GM21576 (cell line): ENCODE measurements at regions not wholly inside any gene's neighbourhood (a gene's known extent, or its start where the extent isn't known, plus 50 kb on each side); places are given as distances from the start of the nearest gene placed in this dataset.

ENCODE experiments used
- ATAC-seq: cut with Tn5 transposase; IDR thresholded peaks from one replicate; pipeline ENCODE4 v1.9.1; 2021; ENCODE audit warnings: mild to moderate bottlenecking, moderate library complexity; ENCODE audit not compliant: unreplicated experiment

DNA sequence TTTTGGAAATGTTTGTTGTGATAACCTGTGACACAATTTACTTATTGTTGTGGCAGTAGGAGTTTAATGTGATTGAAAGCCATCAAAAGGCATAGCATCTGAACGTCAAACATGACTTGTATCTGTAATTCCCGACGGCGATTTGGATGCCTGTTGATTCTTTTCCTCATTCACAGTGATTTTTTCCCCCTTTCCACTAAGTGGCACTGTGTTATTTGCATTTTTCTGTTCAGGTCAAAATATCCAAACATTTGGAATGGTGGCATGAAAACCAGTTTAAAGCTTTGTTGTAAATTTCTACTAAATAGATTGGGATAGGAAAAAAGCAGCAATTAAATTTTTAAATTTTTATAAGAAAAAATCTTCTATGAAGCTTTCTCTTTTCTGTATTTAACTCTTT lies 259.9 kb upstream of the KCNH8 start:
- ATAC-seq, result no peak

- ATAC-seq, result no peak
Observed at GRCh38 chr3:18886331-18886730, 262.0 kb upstream of the KCNH8 start.

DNA sequence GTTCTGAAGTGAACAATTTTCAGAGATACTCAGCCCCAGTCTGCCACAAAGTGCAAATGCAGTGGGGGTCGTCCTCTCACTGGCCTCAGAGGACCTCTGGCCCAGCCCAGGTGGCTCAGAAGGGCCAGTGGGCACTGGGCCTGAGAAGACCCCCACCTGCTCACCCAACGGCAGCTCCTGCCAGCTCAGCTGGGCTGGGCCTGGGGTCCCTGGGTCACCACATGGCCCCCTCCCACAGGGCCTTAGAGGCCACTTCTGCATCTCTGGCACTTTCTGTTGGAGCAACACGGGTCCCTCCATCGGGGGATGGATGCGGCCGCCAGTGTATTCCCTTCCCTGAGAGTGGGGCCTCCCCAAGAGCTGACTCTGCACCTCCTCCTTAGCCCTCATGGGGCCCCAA lies 262.7 kb upstream of the KCNH8 start:
- ATAC-seq, result no peak

GRCh38 chr3:18883571-18883970 lies 264.7 kb upstream of the KCNH8 start:
- no peak for ATAC-seq

GRCh38 chr3:18880691-18881090 lies 267.6 kb upstream of the KCNH8 start:
- no peak for ATAC-seq

GRCh38 chr3:18872466-18872865 lies 275.8 kb upstream of the KCNH8 start:
- ATAC-seq, result no peak

DNA sequence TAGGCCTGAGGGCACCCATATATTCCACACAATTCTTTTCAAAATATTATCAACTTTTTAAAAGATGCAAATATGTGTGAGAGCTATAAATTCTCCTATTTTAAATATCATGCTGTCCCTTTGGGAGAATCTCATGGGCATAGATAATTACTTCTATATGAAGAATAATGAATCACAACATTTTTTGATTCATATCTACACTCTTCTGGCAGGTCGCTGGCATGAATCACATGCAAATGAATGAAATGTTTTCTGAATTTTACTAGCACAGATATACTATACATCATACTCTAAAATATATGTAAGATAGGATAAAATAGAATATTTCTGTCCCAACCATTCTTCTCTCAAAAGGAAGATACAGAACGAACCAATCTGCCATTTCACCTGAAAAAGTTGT lies 277.7 kb upstream of the KCNH8 start:
- no peak for ATAC-seq

DNA sequence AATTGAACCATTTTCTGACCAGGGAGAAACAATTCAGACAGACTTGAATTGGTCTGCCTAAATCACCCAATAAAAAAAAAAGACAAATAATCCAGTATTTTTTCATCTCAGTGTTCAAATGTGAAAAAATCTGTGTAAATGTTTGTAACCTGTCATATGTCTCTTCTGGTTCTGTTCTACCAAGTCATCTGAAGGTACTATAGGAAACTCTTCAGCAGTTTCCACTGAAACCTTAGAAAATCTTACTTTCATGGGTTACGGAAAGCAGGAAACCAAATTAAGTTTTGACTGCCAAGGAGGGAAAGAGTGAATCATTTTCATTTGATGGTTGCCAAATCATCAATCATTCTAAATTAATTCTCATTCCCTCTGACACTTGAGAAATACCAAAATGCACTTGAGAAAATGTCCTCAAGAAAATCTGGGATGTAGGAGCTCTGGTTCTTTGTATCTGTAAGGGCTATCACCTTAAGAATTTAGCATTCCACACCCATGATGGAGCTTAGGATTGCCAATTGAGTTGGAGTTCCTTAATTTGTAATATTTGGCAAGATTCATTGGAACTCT lies 278.2 kb upstream of the KCNH8 start:
- no peak for ATAC-seq

DNA sequence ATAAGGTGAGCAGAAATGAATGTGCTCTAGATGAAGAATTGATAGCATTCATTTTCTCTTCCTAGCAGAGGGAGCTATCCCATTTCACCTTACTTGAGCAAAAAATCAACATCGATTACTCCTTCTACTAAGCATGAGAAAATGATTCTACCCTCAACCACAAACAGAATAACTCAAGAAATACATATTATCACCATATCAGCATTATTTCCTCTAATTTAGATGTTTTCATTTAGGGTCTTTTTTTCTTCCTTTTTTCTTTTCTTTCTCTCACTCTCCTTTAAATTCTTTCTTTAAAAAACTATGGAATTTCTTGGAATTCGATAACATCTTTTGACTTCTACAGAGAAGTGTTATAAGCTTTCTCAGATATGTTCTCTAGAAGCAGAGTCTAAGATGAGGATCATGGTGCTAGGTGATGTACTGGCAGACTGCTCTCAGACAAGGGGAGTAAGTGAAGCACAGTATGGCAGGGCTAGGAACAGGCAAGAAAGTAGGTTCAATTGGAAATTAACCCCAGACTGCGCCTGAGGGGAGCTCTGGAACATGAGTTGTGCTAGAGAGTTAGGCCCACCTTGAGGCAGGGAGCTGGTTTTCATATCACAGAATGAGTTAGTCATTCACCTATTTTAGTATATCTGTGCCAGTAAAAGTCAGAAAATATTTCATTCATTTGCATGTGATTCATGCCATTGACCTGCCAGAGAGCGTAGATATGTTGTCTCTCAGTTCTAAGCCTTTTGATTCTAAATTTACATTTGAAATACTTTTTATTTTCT lies 279.2 kb upstream of the KCNH8 start:
- ATAC-seq, result no peak

DNA sequence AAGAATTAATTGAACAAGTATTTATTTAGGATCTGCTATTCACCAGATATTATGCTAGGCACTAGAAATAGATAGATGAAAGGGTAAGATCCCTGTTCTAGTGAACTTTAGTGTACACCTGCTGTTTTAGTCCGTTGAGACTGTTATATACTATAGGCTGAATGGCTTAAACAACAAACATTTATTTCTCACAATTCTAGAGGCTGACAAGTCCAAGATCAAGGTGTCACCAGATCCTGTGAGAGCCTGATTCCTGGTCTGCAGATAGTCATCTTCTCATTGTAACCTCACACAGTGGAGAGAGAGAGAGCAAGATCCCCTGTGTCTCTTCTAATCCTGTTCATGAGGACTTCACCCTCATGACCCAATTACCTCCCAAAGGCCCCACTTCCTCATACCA lies 281.4 kb upstream of the KCNH8 start:
- ATAC-seq, result no peak

DNA sequence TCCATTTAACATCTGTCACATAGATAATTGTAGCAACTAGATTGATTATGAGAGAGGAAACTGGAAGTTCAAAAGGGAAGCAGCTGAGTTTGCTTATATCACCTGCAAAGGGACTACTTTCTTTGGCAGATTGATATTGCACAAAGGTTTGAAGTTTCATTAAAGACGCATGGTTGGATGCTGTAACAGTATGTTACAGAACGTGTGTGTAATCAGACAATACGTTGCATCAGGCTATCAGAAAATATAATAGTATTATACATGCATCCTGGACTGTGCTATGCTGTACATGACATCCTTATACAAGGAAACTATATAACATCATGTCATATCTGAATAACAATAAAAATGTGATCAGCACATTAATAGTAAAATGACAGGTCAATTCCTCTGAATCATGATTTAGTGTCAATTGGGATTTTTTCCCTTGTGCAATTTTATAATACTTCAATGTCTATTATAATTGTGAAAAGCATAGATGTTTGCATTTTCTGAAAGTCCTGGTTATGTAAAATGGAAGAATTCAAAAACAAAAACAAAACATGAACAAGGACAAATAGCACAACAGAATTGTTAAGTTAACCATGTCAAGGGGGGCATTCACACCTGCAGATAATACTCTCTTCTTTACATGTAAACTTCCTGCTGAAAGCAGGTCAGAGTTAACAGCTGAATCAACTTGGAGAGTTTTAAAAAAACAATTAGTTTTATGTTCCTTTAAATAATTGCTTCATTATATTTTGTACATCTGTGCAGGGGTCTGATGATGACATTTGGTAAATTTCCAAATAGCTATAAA lies 283.2 kb upstream of the KCNH8 start:
- ATAC-seq, result no peak

DNA sequence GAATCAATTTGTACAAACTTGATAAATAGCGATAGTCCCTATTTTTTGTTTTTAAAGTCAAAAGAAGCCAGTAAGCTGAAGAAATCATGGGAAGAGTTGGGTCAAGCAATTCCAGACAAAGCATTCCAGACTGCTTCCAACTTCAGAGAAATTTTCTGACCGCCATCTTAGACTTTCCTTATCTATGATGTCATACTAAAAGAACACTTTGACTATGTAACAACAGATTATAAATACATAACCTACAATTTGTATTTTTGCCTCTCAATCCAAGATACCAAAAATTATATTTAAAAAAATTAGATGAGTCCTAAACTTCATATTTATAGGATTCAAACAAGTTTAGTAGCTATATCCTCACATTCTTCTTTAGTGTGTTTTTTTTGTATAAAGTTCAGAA lies 286.2 kb upstream of the KCNH8 start:
- ATAC-seq, result no peak

DNA sequence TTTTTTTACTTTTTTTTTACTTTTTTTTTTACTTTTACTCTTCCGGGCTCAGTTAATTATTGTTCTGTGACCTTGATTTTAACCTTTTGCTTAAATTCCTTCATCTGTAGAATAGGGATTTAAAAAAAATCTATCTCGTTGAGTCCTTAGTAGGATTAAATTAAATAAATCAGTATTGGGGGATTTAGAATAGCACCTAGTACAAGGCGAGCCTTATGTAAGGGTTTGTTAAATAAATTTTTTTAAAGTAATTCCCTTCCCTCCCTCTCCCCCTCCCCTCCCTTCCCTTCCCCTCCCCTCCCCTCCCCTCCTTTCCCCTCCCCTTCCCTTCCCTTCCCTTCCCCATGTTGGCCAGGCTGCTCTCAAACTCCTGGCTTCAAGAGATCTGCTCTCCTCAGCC lies 287.2 kb upstream of the KCNH8 start:
- ATAC-seq, result no peak

DNA sequence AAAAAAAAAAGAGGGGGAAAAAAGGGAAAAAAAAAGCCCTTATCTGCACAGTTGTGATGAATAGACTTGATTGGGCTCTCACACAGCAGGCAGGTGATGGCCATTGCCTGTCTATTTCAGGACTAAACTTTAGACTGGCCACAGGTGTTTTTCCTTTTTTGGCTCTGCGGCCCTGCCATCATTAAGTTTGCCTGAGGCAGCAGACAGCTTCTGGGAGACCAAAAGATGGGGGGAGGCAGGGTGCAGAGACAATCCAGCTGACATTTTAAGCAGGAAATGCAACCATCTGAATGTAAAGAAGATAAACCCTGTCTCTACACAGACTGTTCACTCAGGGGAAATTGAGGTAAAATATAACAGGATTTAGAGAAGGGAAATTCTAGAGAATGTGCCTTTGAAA lies 295.0 kb upstream of the KCNH8 start:
- ATAC-seq, result no peak

DNA sequence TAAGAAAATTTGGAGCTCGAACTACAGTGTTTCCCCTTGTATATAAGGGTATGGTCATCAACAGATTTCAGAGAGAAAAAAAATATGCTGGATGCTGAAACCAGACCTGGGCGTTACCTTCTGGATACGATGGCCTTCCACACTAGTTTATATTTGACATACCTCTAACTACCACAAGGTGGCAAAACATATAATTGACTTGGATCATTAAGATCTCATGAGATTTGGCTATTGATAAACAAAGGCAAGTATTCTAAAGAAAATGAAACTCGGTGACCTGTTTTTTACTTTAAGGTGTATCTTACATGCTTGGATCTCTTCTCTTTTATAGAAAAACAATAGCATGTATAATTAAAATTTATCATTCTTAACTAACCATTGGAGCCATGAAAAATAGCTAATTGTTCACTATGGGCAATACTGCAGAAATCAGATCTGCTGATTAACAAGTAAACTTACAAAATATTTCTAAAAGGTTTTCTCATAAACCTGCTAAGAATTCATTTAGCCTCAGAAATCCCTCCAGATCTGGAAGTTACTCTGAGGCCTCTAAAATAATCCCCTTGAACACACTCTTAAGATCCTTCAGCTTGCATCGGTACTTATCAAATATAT lies 300.6 kb upstream of the KCNH8 start:
- ATAC-seq, result peak; percentile 62

DNA sequence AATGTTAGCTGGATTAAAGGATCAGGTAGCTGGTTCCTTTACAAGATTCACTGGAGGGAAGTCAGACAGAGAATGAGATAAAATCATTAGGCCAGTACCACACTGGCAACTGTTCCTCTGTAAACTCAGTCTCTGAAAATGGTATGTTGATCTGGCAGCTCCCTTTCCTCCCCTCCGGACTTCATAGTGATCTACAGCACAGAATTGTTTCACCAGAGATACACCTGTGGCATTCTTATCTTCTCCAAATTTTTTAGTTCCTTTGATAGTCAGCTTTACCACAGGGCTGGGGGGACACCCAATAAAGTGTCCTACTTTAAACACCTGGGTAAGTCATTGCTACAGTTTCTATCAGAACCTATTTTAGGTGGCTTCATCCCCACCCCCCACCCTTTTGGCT lies 304.3 kb upstream of the KCNH8 start:
- ATAC-seq, result no peak

GRCh38 chr3:18843188-18843587 lies 305.1 kb upstream of the KCNH8 start:
- no peak for ATAC-seq

DNA sequence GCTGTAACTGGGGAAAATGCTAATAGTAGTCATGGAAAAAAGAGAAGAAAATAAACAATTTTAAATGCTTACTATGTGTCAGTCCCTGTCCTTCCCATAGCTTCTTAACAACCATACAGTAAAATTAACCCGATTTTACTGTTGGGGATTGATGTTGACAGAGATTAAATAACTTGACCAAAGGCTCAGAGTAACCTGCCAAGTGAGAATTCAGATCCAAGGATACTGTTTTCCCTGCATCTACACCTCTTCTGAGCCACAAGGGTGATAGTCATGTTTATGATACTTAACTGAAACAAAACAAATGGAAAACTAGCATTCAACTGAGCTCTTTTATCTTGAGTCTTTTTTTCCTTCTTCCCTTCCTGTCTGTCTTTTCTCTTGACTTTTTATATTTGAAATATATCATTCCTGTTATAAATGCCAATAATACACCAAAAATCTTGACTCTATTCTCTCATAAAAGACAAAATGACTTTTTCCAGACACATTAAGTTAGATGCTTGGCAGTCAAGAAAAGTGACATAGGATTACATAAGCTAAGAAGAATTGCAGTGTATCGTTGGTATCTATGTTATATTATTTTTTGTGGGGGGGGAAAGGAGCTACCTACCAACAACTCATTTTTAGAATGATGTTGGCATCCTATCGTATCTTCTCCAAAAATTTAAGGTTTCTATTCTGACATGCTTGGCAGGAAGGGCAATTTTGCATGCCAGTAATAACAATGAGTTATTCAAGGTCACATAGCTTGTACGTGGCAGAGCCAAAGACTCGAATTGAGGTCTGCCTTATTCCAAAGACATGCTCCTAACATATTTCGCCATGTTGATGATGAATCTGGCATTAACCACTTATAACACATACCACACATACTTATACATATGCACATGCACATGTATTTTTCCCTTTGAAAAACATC lies 306.6 kb upstream of the KCNH8 start:
- no peak for ATAC-seq

GRCh38 chr3:18840535-18841137 lies 307.7 kb upstream of the KCNH8 start:
- ATAC-seq, result no peak

- no peak for ATAC-seq
Observed at GRCh38 chr3:18838758-18839157, 309.6 kb upstream of the KCNH8 start.
